ENCODE measurements at regions not wholly inside any gene's neighbourhood (a gene's known extent, or its start where the extent isn't known, plus 50 kb on each side); places are given as distances from the start of the nearest gene placed in this dataset.

DNA sequence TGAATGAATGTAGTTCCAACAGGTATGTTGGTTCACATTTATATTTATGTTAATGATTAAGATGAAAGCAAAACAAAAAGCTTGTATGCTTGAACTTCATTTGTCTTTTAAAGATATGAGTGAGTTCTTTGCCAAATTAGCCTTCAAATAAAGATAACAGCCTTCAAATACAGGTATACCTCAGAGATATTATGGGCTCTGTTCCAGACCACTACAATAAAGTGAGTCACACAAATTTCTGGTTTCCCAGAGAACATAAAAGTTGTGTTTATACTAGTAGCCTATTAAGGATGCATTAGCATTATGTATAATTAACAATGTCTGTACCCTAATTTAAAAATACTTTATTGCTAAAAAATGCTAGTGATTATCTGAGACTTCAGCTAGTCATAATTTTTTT is 245.3 kb upstream of the MAN1A1 start:
- Histone ChIP-seq H3K4me1 (ENCODE audit: control insufficient read depth in 1 of 2, insufficient read depth in 2 of 2, low read depth in 1 of 2, low read length in 1 of 2) (peaks cover 0 to 5% of the 10 kb centered on the region in 2 experiments; a peak in 1 of 4 replicates), H4K20me1 (ENCODE audit: insufficient read depth) (no peaks in the 10 kb centered on the region), H3K4me2 (no peak overlapping the region), H3K4me3 (ENCODE audit: low read depth in 2 of 2, low read length in 1 of 2) (no peak overlapping the region), H3K27me3 (ENCODE audit: insufficient read depth) (no peaks in the 10 kb centered on the region), H3K9me3 (no peaks in the 10 kb centered on the region), H3K9me2 (no peaks in the 10 kb centered on the region), H3K79me2 (ENCODE audit: insufficient read depth) (no peaks in the 10 kb centered on the region), H3F3A (replicated peaks; ENCODE audit: insufficient read depth) (no peaks in the 10 kb centered on the region), H2AFZ (ENCODE audit: low read depth) (no peak overlapping the region), H3K36me3 (replicated peaks in 1 of 2; ENCODE audit: control insufficient read depth in 1 of 2, insufficient read depth in 2 of 2, low read length in 1 of 2) (no peaks in the 10 kb centered on the region), H3K27ac (ENCODE audit: low read depth in 2 of 2, low read length in 1 of 2) (no peak overlapping the region), H3K9ac (no peak overlapping the region)
- POLR2A ChIA-PET, result no interaction called here
- TF ChIP-seq RCOR1 (IDR thresholded peaks at IDR 0.05; ENCODE audit: low read length) (no peak), FOXJ3 (CRISPR knock-in tag; IDR thresholded peaks at IDR 0.05) (no peak), POLR2AphosphoS5 (IDR thresholded peaks at IDR 0.05; ENCODE audit: low read depth, low read length) (no peak), EZH2phosphoT487 (IDR thresholded peaks at IDR 0.05; ENCODE audit: borderline replicate concordance, low read depth) (no peak), RFX5 (IDR thresholded peaks at IDR 0.05; ENCODE audit: low read length) (no peak), REST (IDR thresholded peaks at IDR 0.05; ENCODE audit: low read depth, low read length) (no peak), FOXM1 (IDR thresholded peaks at IDR 0.05; ENCODE audit: low read depth) (no peak)
- TF ChIP-seq, protein P1, sequence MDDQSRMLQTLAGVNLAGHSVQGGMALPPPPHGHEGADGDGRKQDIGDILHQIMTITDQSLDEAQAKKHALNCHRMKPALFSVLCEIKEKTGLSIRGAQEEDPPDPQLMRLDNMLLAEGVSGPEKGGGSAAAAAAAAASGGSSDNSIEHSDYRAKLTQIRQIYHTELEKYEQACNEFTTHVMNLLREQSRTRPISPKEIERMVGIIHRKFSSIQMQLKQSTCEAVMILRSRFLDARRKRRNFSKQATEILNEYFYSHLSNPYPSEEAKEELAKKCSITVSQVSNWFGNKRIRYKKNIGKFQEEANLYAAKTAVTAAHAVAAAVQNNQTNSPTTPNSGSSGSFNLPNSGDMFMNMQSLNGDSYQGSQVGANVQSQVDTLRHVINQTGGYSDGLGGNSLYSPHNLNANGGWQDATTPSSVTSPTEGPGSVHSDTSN (IDR thresholded peaks at IDR 0.05), result no peak
- TF ChIP-seq, protein P2, sequence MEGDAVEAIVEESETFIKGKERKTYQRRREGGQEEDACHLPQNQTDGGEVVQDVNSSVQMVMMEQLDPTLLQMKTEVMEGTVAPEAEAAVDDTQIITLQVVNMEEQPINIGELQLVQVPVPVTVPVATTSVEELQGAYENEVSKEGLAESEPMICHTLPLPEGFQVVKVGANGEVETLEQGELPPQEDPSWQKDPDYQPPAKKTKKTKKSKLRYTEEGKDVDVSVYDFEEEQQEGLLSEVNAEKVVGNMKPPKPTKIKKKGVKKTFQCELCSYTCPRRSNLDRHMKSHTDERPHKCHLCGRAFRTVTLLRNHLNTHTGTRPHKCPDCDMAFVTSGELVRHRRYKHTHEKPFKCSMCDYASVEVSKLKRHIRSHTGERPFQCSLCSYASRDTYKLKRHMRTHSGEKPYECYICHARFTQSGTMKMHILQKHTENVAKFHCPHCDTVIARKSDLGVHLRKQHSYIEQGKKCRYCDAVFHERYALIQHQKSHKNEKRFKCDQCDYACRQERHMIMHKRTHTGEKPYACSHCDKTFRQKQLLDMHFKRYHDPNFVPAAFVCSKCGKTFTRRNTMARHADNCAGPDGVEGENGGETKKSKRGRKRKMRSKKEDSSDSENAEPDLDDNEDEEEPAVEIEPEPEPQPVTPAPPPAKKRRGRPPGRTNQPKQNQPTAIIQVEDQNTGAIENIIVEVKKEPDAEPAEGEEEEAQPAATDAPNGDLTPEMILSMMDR (IDR thresholded peaks at IDR 0.05), result no peak
- TF ChIP-seq, protein P3, sequence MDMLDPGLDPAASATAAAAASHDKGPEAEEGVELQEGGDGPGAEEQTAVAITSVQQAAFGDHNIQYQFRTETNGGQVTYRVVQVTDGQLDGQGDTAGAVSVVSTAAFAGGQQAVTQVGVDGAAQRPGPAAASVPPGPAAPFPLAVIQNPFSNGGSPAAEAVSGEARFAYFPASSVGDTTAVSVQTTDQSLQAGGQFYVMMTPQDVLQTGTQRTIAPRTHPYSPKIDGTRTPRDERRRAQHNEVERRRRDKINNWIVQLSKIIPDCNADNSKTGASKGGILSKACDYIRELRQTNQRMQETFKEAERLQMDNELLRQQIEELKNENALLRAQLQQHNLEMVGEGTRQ (IDR thresholded peaks at IDR 0.05; ENCODE audit: borderline replicate concordance, low read depth, low read length), result no peak
- TF ChIP-seq, protein P4, sequence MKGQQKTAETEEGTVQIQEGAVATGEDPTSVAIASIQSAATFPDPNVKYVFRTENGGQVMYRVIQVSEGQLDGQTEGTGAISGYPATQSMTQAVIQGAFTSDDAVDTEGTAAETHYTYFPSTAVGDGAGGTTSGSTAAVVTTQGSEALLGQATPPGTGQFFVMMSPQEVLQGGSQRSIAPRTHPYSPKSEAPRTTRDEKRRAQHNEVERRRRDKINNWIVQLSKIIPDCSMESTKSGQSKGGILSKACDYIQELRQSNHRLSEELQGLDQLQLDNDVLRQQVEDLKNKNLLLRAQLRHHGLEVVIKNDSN (IDR thresholded peaks at IDR 0.05; ENCODE audit: borderline replicate concordance, low read depth), result no peak
- CTCF ChIA-PET, result no interaction called here
- no peak for DNase-seq
